Activated CD4-positive, alpha-beta T cell treated with anti-CD3 and anti-CD28 coated beads, Interleukin-2, amount 50 U/mL, for 16 hours (primary cell): ENCODE measurements at regions not wholly inside any gene's neighbourhood (a gene's known extent, or its start where the extent isn't known, plus 50 kb on each side); places are given as distances from the start of the nearest gene placed in this dataset.

Experiments
- DNase-seq: peaks from one replicate; pipeline ENCODE4 v3.0.0-alpha.2; 2020

- DNase-seq: no peak
Observed at GRCh38 chrX:22325096-22325495, 52.4 kb downstream of the CBLL2 start.

DNA sequence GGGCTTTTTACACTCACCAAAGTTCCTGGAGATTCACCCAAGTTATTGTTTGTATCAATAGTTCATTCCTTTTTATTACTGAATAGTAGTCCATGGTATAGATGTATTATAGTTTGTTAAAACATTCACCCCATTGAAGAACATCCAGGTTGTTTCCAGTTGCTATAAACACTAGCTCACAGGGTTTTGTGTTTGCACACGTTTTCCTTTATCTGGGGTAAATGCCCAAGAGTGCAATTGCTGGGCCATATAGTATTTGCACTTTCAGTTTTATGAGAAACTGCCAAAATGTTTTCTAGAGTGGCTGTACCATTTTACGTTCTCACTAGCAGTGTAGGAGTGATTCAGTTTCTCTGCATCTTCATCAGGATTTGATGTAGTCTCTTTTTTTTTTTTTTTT, 57.1 kb downstream of the CBLL2 start:
- peak; percentile 4 for DNase-seq

- DNase-seq: no peak
Observed at GRCh38 chrX:22338740-22339139, 66.0 kb downstream of the CBLL2 start.

DNA sequence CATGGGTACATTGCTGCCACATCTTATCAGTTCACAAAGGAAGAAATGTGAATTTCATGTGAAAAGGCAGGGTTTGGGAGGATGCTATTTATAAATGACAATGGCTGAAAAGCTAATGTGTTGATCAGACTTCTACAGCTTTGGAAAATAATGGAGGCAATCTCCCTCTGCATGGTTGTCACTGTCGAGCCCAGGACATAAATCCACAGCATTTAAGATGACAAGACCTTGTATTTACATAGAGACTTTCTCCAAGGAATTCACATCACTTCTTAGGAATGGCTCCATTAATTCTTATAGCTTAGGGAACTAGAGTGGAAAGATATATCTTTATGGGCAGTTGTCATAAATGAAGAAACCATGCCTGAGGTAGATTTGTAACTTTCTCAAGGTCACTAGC, 66.7 kb downstream of the CBLL2 start:
- DNase-seq: no peak

DNA sequence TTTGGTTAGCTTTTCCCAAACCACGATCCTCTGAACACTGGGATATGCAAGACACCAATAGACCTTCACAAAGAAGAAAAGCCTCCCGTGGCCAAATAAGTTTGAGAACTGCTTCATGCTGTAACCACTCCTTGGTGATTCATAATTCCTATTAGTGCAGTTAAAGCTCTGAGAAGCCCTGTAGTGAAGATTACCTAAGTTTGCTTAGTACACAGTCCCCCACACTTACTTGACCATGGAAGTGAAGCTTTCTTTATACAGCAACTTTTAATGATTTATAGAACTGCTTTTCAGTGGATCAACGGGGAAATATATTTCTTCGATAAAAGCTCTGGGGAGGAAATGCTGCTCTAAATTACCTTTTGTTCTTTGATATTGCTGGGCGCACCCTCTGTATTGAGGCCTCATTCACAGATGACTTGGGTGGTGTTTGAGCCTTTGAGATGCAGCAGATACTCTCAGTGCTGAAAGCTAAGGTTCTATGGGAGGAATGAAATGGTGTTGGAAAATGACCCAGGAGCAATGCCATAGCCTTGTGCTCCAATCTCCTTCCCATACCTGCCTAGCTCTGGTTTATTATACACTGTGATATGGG, 67.4 kb downstream of the CBLL2 start:
- no peak for DNase-seq

DNA sequence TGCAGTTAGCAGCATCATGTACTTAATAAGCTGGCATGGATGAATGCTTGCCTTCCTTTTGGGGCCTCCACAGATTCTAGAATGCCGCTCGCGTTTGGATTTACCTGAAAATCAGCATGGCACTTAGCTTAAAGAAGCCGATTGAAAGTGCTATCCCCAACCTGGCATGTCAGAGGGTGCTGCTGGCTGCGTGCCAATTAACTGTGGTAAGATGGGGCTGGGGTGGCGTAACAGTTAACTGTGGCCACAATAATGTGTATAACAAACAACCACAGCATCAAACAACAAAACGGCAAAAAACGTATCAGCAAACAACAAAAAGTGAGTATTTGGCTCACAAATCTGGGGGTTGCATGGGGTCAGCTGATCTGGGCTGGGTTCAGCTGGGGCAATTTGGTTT, 70.5 kb downstream of the CBLL2 start:
- no peak for DNase-seq

GRCh38 chrX:22345884-22346283, 73.2 kb downstream of the CBLL2 start:
- DNase-seq: no peak

- no peak for DNase-seq
Observed at GRCh38 chrX:22347491-22347890, 74.8 kb downstream of the CBLL2 start.

- DNase-seq: no peak
Observed at GRCh38 chrX:22349116-22349515, 76.4 kb downstream of the CBLL2 start.

DNA sequence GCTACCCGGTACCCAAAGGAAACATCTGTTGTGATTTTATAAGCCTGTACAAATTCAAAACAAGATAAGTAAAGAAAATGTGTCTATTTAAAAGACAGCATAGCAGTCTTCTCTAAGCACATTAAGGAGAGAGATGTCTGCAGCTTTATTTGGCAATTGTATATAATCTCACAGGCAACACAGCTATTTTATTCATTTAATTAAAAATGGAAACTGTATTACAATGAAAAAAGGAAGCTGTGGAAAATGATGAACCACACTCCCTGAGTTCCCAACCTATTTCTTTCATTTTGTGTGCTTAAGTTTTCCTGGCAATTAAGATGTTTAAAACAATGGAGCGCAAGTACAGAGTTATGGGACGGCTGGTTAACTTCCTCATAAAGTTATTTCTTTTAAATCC, 78.4 kb downstream of the CBLL2 start:
- no peak for DNase-seq

GRCh38 chrX:22351966-22352365, 79.3 kb downstream of the CBLL2 start:
- DNase-seq: peak; percentile 1

DNA sequence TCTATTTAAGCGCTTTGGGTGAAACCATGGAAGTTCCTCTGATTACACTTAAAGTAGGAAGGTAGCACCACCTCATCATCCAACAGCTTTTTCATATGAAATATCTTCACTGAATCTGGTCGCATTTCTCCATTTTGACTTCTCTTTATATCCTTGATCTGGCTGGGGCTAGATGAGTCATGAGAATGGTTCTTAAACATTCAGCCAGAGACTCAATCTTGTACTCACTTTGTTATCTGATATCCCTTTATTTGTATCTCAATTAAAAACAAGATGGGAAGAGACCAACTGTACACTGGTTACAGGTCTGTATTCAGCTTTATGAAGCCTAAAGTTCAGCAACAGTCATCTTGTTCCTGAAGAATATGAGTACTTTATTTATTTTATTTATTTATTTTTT, 84.9 kb downstream of the CBLL2 start:
- DNase-seq: no peak

GRCh38 chrX:22360129-22360528, 87.4 kb downstream of the CBLL2 start:
- DNase-seq: no peak

DNA sequence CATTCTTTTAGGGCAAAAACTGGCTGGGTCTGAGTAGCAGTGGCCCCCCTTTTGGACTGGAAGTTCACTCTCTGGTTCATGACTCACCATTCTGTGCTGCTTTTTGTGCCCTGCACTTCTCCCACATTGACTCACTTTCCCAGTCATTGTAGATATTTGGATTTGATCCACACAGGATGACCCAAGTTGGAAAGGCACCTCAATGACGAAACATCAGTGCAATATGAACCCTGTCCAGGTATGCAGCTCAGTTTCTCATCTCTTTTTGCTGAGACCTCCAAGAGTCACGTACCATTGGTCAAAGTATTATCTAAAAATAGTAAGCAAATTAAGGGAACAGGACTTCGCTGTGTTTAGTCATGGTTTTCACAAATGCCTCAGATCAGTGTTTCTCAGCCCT, 92.7 kb downstream of the CBLL2 start:
- DNase-seq: no peak

DNA sequence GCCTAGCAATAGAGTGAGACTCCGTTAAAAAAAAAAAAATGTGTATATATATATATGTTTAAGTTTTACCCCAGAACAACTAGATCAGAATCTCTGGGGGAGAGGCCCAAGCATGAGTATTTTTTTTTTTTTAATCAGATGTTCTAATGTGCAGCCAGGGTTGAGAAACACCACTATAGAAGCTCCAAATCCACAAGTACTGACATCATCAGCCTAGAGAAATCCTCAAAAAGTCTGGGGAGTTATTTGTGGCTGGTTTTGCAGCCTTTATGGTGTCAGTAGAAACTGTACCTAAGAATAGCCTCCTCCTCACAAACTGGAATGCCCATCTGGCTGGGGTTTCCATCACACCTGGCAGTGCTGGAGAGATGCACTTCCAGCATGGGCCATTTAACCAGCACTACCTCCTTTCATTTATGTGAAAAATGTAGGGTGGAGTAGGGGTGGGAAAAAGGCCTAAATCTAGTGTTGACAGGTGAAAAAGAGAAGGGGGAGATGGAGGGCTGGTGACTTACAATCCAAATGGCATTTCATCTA, 93.5 kb downstream of the CBLL2 start:
- DNase-seq: no peak

DNA sequence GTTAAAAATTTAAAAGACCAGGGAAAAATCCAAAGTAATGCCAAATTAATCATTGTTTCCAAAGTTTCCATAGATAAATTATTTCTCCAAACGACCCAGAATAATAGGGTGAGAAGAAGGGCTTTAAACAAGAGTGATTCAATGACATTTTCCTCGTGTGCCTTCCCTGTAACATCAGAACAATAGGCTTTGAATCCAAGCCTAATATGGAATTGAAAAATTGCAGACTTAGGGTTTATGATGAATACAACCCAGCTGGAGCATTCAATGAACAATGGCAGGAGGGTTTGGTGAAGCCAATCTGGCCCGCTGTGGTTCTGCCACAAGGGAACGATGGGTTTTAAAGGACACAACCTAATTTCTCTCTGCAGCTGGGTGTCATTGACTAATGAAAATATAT, 94.2 kb downstream of the CBLL2 start:
- no peak for DNase-seq

- no peak for DNase-seq
Observed at GRCh38 chrX:22373094-22373493, 100.4 kb downstream of the CBLL2 start.

DNA sequence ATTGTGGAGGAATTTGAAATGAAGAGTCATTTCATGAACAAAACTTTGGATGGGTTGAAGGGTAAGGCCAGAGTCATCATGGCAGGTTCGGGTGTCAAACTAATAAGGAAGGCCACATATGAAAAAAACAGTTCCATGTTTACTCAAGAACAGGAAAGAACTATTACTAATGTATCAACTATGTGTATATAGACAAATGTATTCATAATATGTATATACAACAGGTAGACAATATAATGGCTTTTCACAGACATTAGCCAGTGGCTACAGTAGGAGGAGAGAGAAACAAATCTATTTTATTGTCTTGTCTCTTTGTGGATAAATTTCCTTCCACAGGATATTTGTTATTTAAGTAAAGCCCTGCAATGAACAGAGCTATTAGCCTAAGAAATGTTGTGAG, 101.1 kb downstream of the CBLL2 start:
- DNase-seq: no peak

GRCh38 chrX:22376369-22376768, 103.7 kb downstream of the CBLL2 start:
- DNase-seq: no peak

- no peak for DNase-seq
Observed at GRCh38 chrX:22378296-22378695, 105.6 kb downstream of the CBLL2 start.

DNA sequence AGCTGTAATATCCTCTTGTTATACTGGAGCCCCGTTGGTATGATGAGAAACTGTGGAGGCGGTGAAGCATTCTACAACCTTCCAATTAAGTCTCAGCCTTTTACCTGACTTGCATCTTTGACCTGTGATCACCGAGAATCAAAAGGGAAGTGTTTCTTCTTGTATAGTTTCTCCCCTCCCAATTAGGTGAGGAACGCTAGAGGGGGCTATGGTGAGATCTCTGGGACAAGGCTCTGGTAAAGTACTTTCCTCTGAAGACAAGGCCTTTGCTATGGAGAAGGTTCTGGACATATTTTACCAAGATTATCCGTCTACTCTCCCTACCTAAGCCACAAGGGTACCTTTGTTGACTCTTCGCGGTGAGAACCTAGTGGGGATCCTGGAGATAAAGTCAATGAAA, 111.3 kb downstream of the CBLL2 start:
- DNase-seq: no peak

GRCh38 chrX:22389556-22390179, 117.0 kb downstream of the CBLL2 start:
- no peak for DNase-seq

DNA sequence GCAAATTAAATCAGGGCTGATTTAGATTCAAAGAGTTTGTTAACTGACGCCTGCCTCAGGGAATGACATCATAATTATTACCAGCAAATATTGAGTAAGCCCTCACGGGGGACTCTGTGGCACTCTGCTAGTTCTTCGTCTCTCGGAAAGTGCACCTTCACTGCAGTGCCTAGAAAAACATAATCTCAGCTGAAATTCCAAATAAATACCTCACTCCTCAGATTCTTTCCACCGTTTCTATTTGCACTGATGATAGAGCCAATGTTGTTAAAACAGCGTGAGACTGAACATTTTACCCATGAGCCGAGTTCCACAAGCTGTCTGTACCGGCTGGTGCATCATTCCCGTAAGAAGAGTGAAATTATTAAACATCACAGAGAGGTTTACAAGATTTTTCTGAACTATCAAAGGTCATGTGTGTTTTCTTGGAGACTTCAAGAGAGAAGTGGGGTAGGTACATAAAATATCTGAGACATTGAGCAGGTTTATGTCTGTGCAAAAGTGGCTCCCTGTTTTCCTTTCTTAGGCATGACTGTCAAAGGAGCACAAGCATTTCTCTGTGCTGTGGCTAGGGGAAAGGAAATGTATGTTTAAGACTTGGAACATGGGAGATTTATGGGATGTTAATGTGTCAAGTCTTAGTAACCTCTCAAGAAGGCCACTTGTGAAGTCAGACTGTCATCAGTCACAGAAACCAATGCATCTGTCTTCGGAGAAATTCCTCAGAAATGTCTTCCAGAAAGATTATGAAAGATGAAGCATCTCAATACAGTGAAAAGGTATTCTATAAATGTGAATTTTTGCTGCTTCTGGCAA, 119.6 kb downstream of the CBLL2 start:
- no peak for DNase-seq

DNA sequence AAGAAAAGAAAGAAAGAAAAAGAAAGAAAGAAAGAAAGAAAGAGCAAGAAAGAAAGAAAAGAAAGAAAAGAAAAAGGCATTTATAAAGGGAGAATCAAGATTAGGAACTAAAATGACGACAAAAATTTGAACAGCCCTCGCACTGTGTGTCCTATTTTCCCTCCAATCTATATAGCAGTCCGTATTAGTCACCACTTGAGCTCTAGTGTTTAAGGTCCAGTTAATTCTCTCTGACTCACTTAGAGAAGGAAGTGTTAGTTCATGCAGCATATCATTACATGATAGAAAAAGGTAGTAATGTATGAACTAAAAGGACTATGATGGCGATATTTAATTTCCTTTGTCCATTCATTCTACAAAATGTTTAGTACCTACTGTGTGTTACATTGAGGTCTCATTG, 122.7 kb downstream of the CBLL2 start:
- no peak for DNase-seq
